T-helper 22 cell (primary cell): ENCODE measurements at regions not wholly inside any gene's neighbourhood (a gene's known extent, or its start where the extent isn't known, plus 50 kb on each side); places are given as distances from the start of the nearest gene placed in this dataset.
"Not testable (repeated sequence)": the region's sequence is repeated elsewhere in the genome, so short reads cannot be mapped to it uniquely, and the experiment has no call there.

ENCODE experiments used
- DNase-seq: peaks from one replicate; pipeline ENCODE4 v3.0.0-alpha.2; 2020; ENCODE audit warnings: low read depth

DNA sequence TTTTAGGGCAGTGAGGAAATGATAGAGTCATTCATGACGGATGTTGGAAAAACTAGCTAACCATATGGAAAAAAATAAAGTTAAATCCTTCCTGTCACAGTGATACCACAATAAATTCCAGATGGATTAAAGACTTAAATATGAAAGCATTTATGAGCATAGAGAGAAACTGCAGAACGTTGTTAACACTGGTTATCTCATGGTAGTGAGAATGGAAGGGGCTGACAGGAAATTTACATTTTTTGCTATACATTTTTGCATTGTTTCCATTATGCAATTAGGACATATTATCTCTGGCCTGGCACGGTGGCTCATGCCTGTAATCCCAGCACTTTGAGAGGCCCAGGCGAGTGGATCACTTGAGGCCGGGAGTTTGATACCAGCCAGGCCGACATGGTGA lies 130.5 kb upstream of the VOPP1 start:
- not testable (repeated sequence) for DNase-seq

- DNase-seq: not testable (repeated sequence)
Observed at GRCh38 chr7:55699450-55699842, 127.1 kb upstream of the VOPP1 start.

DNA sequence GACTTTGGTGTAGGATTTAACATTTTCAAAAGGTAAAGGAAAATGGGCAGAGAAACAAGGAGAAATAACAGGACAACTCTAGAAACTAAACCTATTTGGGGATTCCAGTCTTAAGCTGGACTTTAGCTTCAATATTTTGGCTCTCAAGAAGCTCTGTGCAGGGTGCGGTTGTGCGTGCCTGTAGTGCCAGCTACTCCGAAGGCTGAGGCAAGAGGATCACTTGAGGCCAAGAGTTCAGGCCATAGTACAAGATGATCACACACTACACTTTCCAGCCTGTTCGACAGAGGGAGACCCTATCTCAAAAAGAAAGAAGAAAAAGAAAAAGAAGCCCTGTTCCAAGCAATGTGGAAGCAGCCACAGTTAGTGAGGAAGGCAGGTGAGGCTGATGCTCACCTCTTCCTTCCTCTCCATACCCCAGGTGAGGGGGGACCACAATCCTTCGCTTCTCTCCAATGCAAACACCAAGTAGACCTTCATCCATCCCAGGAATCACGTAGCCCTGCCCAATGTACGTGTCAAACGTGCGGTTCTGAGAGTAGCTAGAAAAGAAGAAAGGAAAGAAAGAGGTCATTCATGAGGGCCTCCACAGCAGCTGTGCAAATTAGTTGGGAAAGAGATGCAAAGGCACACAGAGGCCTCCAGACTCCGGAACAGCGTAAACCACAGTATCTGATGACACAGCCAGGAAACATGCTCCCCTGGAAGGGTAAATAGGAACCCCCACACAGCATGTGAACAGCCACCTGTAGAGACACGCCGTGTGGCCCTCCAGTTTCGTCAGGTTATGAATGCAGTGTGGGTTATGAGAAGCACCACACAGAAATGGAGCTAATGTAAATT lies 126.5 kb upstream of the VOPP1 start:
- not testable (repeated sequence) for DNase-seq

DNA sequence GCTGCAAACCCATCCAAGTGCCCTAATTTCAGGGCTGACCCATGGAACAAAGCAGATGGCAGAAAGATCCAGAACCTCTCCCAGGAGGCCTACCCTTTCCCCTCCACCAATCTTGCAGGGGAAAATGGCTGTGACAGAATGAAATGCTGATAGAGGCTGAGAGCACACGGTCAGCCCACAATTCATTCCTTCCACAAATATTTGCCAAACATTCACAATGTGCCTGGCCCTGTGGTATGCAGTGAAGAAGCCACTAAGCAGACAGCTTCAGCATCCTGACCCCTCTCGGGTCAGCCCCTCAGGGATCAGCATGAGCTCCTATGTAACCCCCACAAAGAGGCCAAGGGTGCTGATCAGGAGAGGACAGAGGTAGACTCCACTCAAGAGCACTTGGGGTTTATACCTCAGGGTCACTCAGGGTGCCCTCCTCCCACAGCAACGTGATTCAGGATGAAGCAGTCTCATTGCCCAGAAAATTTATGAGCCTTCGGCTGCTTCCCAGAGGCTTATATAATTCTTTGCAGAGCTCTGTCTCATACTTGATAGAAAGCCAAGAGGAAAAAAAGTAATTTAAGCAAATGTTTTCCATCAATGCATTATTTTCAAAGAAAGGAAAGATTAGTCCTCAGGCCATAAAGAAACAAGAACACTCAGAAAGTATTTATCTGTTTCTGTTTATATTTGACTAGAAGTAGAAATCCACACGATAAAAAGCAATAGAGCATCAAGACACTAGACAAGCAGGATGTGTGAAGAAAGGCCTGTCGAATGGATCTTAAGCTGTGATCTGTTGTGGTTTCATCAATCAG lies 123.8 kb upstream of the VOPP1 start:
- DNase-seq: not testable (repeated sequence)

GRCh38 chr7:55694484-55694883 lies 122.2 kb upstream of the VOPP1 start:
- DNase-seq: not testable (repeated sequence)

DNA sequence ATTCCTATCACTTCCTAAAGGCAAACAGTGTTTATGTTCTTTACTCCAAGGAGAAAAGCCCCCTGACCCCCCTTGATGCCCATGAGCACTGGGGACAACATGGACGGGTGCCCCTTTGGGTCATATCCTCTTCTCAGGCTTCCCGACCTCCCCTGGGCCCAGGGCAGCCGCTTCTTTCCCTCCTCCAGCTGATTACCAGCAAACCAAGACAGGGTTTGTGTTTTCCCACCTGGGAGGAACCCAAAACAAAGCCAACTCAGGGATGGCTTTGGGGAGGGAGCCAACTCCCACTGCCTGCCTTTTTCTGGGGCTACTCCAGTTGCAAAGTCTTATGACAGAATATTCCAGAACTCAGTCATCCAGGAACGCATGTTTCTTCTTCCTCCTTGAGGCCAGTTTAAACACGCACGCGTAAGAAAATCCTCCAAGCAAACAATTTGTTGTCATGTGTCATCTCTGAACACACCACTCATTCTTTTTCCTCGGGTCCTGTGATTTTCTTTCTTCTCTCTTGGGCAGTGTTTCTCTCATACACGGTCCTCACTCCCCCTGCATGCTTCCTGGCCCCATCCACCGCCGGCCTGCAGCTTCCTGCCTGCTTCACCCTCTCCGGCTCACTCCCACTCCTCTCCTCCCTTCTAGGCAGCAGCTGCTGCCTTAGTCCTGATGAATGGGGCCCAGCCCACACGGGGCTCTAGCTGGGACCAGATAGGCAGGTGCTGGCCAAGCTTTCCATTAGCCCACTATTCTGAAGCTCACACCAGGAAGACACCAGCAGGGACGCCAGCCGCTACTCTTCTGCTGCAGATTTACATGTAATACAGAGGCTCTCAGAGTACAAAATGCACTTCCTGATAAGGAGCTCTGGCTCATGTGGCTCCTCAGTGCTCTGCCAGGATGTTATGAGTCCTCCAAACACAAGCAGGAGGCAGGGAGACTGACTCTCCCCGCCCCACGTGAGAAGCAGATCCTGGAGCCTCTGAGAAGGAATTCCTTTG lies 116.7 kb upstream of the VOPP1 start:
- DNase-seq: not testable (repeated sequence)

GRCh38 chr7:55688261-55688660 lies 116.0 kb upstream of the VOPP1 start:
- DNase-seq: not testable (repeated sequence)

- not testable (repeated sequence) for DNase-seq
Observed at GRCh38 chr7:55687252-55687651, 115.0 kb upstream of the VOPP1 start.

- DNase-seq: not testable (repeated sequence)
Observed at GRCh38 chr7:55686771-55687170, 114.5 kb upstream of the VOPP1 start.

GRCh38 chr7:55683501-55683900 lies 111.2 kb upstream of the VOPP1 start:
- DNase-seq: not testable (repeated sequence)

- not testable (repeated sequence) for DNase-seq
Observed at GRCh38 chr7:55675589-55675988, 103.3 kb upstream of the VOPP1 start.

DNA sequence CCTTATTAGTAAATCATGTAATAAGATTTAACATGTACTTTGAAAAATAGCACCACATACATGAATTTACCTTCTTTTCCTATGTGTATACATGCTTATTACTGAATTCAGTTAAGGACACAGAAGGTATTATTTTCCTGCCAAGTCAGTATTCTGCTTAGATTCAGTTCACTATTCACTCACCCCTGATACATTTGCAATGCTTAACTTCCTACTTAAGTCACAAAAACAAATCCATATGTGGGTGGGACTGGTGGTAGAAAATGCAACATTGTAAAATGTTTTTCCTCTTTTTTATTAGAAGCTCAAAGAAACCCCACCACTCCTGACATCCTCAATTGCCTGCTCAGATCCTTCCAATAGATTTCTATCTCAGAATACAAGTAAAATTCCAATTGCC lies 101.2 kb upstream of the VOPP1 start:
- not testable (repeated sequence) for DNase-seq

DNA sequence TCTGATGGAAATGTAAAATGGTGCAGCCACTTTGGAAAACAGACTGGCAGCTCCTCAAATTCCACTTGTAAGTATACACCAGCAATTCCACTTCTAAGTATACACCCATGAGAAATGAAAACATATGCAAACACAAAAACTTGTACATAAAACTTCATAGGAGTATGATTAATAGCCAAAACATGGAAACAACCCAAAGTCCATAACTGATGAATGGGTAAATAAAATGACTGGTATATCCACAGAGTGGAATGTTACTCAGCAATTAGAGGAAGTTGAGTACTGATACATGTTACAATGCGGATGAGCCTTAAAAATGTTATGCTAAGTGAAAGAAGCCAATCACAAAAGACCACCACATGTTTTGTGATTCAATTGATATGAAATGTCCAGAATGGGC lies 99.8 kb upstream of the VOPP1 start:
- DNase-seq: not testable (repeated sequence)

DNA sequence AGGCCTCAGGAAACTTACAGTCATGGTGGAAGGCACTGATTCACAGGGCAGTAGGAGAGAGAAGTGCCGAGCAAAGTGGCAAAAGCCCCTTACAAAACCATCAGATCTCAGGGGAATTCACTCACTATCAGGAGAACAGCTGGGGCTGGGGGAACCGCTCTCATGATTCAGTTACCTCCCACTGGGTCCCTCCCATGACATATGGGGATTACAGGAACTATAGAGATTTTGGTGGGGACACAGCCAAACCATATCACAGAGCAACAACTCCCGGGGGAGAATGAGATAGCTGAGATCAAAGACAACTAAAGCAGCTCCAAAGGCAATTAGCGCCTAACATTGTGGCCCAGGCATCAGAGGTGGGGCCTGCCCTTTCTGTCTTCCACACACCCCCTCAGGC lies 85.4 kb upstream of the VOPP1 start:
- DNase-seq: no peak

GRCh38 chr7:55651057-55651456 lies 78.8 kb upstream of the VOPP1 start:
- DNase-seq: no peak

- no peak for DNase-seq
Observed at GRCh38 chr7:55649238-55649637, 76.9 kb upstream of the VOPP1 start.

DNA sequence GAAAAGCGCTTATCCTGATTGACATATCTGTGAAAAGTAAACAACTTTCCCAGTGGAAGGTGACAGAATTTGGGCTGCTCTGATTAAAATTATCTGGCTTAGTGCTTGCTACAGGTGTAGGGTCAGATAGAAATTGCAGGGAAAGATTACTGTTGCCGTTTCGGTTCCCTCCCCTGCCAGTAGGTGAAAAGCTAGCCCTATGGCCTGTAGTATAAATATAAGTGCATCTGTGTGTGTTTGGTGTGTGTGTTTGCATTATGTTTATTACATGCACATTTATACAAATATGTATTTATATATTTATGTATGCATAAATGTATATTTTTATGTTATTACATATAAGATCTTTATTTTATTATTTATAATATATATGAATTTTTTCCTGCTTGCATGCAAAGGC lies 72.3 kb upstream of the VOPP1 start:
- DNase-seq: no peak

- DNase-seq: no peak
Observed at GRCh38 chr7:55642266-55642665, 70.0 kb upstream of the VOPP1 start.

DNA sequence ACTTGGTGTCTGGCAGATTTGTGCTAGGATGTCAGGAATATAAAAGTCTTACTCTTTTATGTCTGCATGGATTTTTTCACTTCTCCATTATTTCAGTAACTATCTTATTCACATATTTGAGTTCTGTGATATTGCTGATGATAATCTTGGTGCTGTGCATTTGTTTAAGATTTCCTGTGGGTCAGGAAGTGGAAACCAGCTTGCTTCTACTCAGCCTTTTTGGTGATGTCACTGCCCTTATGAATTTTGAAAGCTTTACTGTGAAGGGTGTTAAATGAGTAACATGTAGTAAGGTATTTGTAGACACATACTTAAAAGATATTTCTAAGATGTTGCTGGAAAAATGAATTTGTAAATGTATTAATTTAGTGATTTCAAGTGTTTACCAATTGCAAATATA lies 69.5 kb upstream of the VOPP1 start:
- DNase-seq: no peak

- peak; percentile 4 for DNase-seq
Observed at GRCh38 chr7:55641273-55641691, 69.0 kb upstream of the VOPP1 start.

GRCh38 chr7:55639640-55640039 lies 67.3 kb upstream of the VOPP1 start:
- no peak for DNase-seq
